GM12891 (cell line): ENCODE measurements at regions not wholly inside any gene's neighbourhood (a gene's known extent, or its start where the extent isn't known, plus 50 kb on each side); places are given as distances from the start of the nearest gene placed in this dataset.

Experiments used
- PAX5 ChIP-seq: IDR thresholded peaks from 2 replicates; pipeline ENCODE4 v1.6.1; 2011; ENCODE audit warnings: low read length, moderate library complexity, mild to moderate bottlenecking; ENCODE audit not compliant: insufficient read depth, severe bottlenecking
- POLR2A ChIP-seq: IDR thresholded peaks from 2 replicates; pipeline ENCODE4 v1.6.1; 2011; ENCODE audit warnings: low read depth, low read length, control low read depth
- POLR2AphosphoS5 ChIP-seq: IDR thresholded peaks from 2 replicates; pipeline ENCODE4 v1.6.1; 2011; ENCODE audit warnings: low read depth, low read length, control low read depth
- POU2F2 ChIP-seq: IDR thresholded peaks from 2 replicates; pipeline ENCODE4 v1.6.1; 2011; ENCODE audit warnings: low read depth, mild to moderate bottlenecking, control low read depth, low read length, moderate library complexity
- SPI1 ChIP-seq: IDR thresholded peaks from 2 replicates; pipeline ENCODE4 v1.6.1; 2011; ENCODE audit warnings: low read depth, low read length, control low read depth
- TAF1 ChIP-seq: IDR thresholded peaks from 2 replicates; pipeline ENCODE4 v1.6.1; 2011; ENCODE audit warnings: low read depth, low read length, control low read depth

DNA sequence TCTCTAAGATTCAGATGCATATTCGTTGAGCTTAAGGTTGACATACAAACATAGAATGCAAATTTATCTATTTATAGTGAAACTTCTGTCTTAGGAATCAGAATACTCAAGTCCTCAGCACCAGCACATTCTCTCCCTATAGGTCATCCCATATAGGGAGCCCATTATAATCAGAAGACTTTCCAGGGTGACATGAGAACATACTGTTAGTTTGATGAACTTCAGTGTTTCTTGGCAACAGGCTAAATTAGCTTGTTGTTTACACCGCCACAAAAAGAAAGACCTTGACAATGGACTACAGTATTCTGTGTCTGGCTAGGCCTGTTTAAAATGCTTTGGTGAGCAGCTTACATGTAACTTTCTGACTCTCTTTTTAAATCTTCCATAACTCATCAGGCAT is 104.2 kb downstream of the TAF11L14 start:
- no peak for TF ChIP-seq POLR2A
- no peak for TF ChIP-seq POLR2AphosphoS5
- no peak for TF ChIP-seq TAF1
- TF ChIP-seq SPI1: no peak
- TF ChIP-seq PAX5: no peak
- no peak for TF ChIP-seq POU2F2
